ENCODE measurements at regions not wholly inside any gene's neighbourhood (a gene's known extent, or its start where the extent isn't known, plus 50 kb on each side); places are given as distances from the start of the nearest gene placed in this dataset.

- no peak overlapping the region for H3K27ac ChIP-seq (ENCODE audit: low read depth, low read length, poor library complexity, severe bottlenecking)
- H3K9me3 ChIP-seq (ENCODE audit: low read depth, low read length, poor library complexity, severe bottlenecking), result no peaks in the 10 kb centered on the region
- no peak overlapping the region for H3K4me3 ChIP-seq (ENCODE audit: low read depth, low read length, poor library complexity, severe bottlenecking)
- TF ChIP-seq CTCF (conservative IDR thresholded peaks at IDR 0.05; ENCODE audit: low read depth, low read length) (no peak), EZH2 (IDR thresholded peaks at IDR 0.05; ENCODE audit: borderline replicate concordance, low read depth, low read length, poor library complexity, severe bottlenecking) (no peak)
- no peaks in the 10 kb centered on the region for H3K36me3 ChIP-seq (ENCODE audit: insufficient read depth, low read length, poor library complexity, severe bottlenecking)
- ChIA-PET CTCF (no interaction called here), POLR2A (ENCODE audit: low non-redundant PET) (no interaction called here)
- no peak for DNase-seq (ENCODE audit: low spot score)
- no peaks in the 10 kb centered on the region for H3K4me1 ChIP-seq (ENCODE audit: insufficient read depth, low read length, poor library complexity, severe bottlenecking)
- intact Hi-C loops (cut with micrococcal nuclease; ENCODE audit: unreplicated experiment), result no loop called here
- BruUV-seq (replicated peaks), result no TSS peak
- no peaks in the 10 kb centered on the region for H3K27me3 ChIP-seq (replicated peaks; ENCODE audit: insufficient read depth, low read depth, low read length, poor library complexity)
Observed at GRCh38 chr9:11038366-11038765, 425.6 kb upstream of the PTPRD start.

- Histone ChIP-seq H3K9me3 (ENCODE audit: low read depth, low read length, poor library complexity, severe bottlenecking) (no peaks in the 10 kb centered on the region), H3K27ac (ENCODE audit: low read depth, low read length, poor library complexity, severe bottlenecking) (no peak overlapping the region), H3K36me3 (ENCODE audit: insufficient read depth, low read length, poor library complexity, severe bottlenecking) (no peaks in the 10 kb centered on the region), H3K4me3 (ENCODE audit: low read depth, low read length, poor library complexity, severe bottlenecking) (no peak overlapping the region), H3K4me1 (ENCODE audit: insufficient read depth, low read length, poor library complexity, severe bottlenecking) (no peaks in the 10 kb centered on the region), H3K27me3 (replicated peaks; ENCODE audit: insufficient read depth, low read depth, low read length, poor library complexity) (no peaks in the 10 kb centered on the region)
- no peak for DNase-seq (ENCODE audit: low spot score)
- intact Hi-C loops (cut with micrococcal nuclease; ENCODE audit: unreplicated experiment), result no loop called here
- no TSS peak for BruUV-seq (replicated peaks)
- ChIA-PET CTCF (no interaction called here), POLR2A (ENCODE audit: low non-redundant PET) (no interaction called here)
- no peak for TF ChIP-seq CTCF (conservative IDR thresholded peaks at IDR 0.05; ENCODE audit: low read depth, low read length)
- TF ChIP-seq EZH2 (IDR thresholded peaks at IDR 0.05; ENCODE audit: borderline replicate concordance, low read depth, low read length, poor library complexity, severe bottlenecking), result no peak
Observed at GRCh38 chr9:11039006-11039405, 426.2 kb upstream of the PTPRD start.

GRCh38 chr9:11045589-11045988, 432.8 kb upstream of the PTPRD start:
- Histone ChIP-seq H3K27me3 (replicated peaks; ENCODE audit: insufficient read depth, low read depth, low read length, poor library complexity) (no peaks in the 10 kb centered on the region), H3K4me3 (ENCODE audit: low read depth, low read length, poor library complexity, severe bottlenecking) (no peak overlapping the region), H3K4me1 (ENCODE audit: insufficient read depth, low read length, poor library complexity, severe bottlenecking) (no peaks in the 10 kb centered on the region), H3K9me3 (ENCODE audit: low read depth, low read length, poor library complexity, severe bottlenecking) (no peaks in the 10 kb centered on the region), H3K36me3 (ENCODE audit: insufficient read depth, low read length, poor library complexity, severe bottlenecking) (no peaks in the 10 kb centered on the region), H3K27ac (ENCODE audit: low read depth, low read length, poor library complexity, severe bottlenecking) (no peak overlapping the region)
- TF ChIP-seq EZH2 (IDR thresholded peaks at IDR 0.05; ENCODE audit: borderline replicate concordance, low read depth, low read length, poor library complexity, severe bottlenecking), result no peak
- no peak for TF ChIP-seq CTCF (conservative IDR thresholded peaks at IDR 0.05; ENCODE audit: low read depth, low read length)
- ChIA-PET POLR2A (ENCODE audit: low non-redundant PET) (no interaction called here), CTCF (no interaction called here)
- DNase-seq (ENCODE audit: low spot score), result peak; percentile 0
- no TSS peak for BruUV-seq (replicated peaks)
- intact Hi-C loops (cut with micrococcal nuclease; ENCODE audit: unreplicated experiment), result loop anchor here (5.0 kb wide), 1 partner anchor 87 kb away; no protein-coding TSS in a partner anchor
